HG03280 (cell line): ENCODE measurements at regions not wholly inside any gene's neighbourhood (a gene's known extent, or its start where the extent isn't known, plus 50 kb on each side); places are given as distances from the start of the nearest gene placed in this dataset.
"Not testable (repeated sequence)": the region's sequence is repeated elsewhere in the genome, so short reads cannot be mapped to it uniquely, and the experiment has no call there.

ENCODE experiments used
- ATAC-seq: cut with Tn5 transposase; IDR thresholded peaks from one replicate; pipeline ENCODE4 v1.9.1; 2021; ENCODE audit warnings: mild to moderate bottlenecking, moderate library complexity; ENCODE audit not compliant: unreplicated experiment

GRCh38 chrX:8105531-8105930, 65.5 kb downstream of the VCX2 start:
- no peak for ATAC-seq

- no peak for ATAC-seq
Measured at GRCh38 chrX:8103655-8104054, 67.4 kb downstream of the VCX2 start.

GRCh38 chrX:8091510-8091909, 79.6 kb downstream of the VCX2 start:
- ATAC-seq = no peak

- ATAC-seq = no peak
Measured at GRCh38 chrX:8090906-8091305, 80.2 kb downstream of the VCX2 start.

- no peak for ATAC-seq
Measured at GRCh38 chrX:8090482-8090881, 80.6 kb downstream of the VCX2 start.

GRCh38 chrX:8089141-8089540, 81.9 kb downstream of the VCX2 start:
- no peak for ATAC-seq

GRCh38 chrX:8084006-8084405, 87.1 kb downstream of the VCX2 start:
- no peak for ATAC-seq

GRCh38 chrX:8083286-8083685, 87.8 kb downstream of the VCX2 start:
- no peak for ATAC-seq

GRCh38 chrX:8075636-8076035, 95.4 kb downstream of the VCX2 start:
- ATAC-seq = no peak

GRCh38 chrX:8067754-8068462, 103.2 kb downstream of the VCX2 start:
- no peak for ATAC-seq

GRCh38 chrX:8052909-8053308, 118.2 kb downstream of the VCX2 start:
- ATAC-seq = no peak

GRCh38 chrX:8049827-8050226, 121.2 kb downstream of the VCX2 start:
- ATAC-seq = no peak

GRCh38 chrX:8048466-8048865, 121.3 kb upstream of the PNPLA4 start:
- no peak for ATAC-seq

GRCh38 chrX:8044947-8045346, 117.7 kb upstream of the PNPLA4 start:
- no peak for ATAC-seq

- no peak for ATAC-seq
Measured at GRCh38 chrX:8043546-8043945, 116.3 kb upstream of the PNPLA4 start.

GRCh38 chrX:8043121-8043520, 115.9 kb upstream of the PNPLA4 start:
- no peak for ATAC-seq

- no peak for ATAC-seq
Measured at GRCh38 chrX:8042304-8042703, 115.1 kb upstream of the PNPLA4 start.

- ATAC-seq = not testable (repeated sequence)
Measured at GRCh38 chrX:8039711-8040110, 112.5 kb upstream of the PNPLA4 start.

GRCh38 chrX:8037593-8038348, 110.6 kb upstream of the PNPLA4 start:
- no peak for ATAC-seq

- no peak for ATAC-seq
Measured at GRCh38 chrX:8036914-8037313, 109.7 kb upstream of the PNPLA4 start.

- ATAC-seq = no peak
Measured at GRCh38 chrX:8034058-8034457, 106.8 kb upstream of the PNPLA4 start.

GRCh38 chrX:8033175-8033574, 106.0 kb upstream of the PNPLA4 start:
- no peak for ATAC-seq

- ATAC-seq = no peak
Measured at GRCh38 chrX:8030361-8030760, 103.1 kb upstream of the PNPLA4 start.
